HG02943 (cell line): ENCODE measurements at regions not wholly inside any gene's neighbourhood (a gene's known extent, or its start where the extent isn't known, plus 50 kb on each side); places are given as distances from the start of the nearest gene placed in this dataset.

Experiments
- ATAC-seq: cut with Tn5 transposase; IDR thresholded peaks from one replicate; pipeline ENCODE4 v1.9.1; 2021; ENCODE audit warnings: mild to moderate bottlenecking, low read depth, moderate library complexity; ENCODE audit not compliant: unreplicated experiment

- no peak for ATAC-seq
Measured at GRCh38 chr20:39129523-39129922, 167.4 kb downstream of the DHX35 start.

DNA sequence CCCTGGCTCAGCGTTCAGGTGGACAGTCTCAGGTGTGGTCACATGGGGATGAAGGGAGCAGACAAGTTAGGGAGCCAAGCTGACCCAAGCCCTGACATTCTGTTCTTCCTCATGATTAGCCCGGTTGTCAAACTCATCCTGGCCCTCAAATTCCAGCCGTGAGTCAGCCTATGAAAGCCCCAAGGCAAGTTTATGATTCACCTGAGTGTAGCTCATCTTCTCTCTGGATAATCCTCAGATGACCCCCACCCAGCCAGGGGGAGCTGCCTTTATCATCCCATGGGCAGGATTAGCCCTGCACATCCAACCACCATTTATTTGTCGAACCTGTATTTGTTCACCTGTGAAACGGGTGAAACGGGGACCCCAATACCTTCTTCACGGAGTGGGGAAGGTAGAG, 161.9 kb downstream of the DHX35 start:
- no peak for ATAC-seq

- no peak for ATAC-seq
Measured at GRCh38 chr20:39123185-39123557, 161.0 kb downstream of the DHX35 start.

DNA sequence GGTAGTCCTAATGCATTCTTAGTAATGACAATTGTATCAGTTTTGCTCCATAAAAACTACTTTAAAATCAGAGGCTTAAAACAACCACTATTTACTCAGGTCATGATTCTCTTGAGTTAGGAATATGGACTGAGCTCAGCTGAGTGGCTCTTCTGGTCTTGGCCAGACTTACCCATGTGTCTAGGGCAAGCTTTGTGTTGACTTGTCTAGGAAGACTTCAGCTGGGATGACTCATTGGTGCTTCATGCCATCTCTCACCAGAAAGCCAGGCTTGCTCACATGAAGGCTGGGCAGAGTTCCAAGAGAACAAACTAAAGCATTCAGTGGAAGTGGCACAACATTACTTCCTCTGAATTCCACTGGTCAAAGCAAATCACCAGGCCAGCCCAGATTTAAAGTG, 155.3 kb downstream of the DHX35 start:
- no peak for ATAC-seq

GRCh38 chr20:39116020-39116419, 153.9 kb downstream of the DHX35 start:
- no peak for ATAC-seq

- no peak for ATAC-seq
Measured at GRCh38 chr20:39112178-39112743, 150.1 kb downstream of the DHX35 start.

GRCh38 chr20:39111359-39112177, 149.4 kb downstream of the DHX35 start:
- no peak for ATAC-seq

DNA sequence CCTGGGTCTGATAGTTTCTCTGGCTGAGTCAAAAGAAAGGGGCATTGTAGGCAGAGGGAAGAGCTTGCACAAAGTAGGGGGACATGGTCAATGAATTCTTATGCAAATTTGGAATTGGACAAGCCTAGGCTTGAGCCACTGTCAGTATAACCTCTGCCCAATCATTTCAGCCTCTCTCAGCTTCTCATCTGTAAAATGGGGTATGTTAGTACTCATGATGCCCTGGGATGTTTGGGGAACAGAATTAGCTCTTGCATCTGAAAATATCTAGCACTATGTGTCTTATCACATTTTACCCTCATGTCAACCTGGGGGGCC, 148.6 kb downstream of the DHX35 start:
- no peak for ATAC-seq

DNA sequence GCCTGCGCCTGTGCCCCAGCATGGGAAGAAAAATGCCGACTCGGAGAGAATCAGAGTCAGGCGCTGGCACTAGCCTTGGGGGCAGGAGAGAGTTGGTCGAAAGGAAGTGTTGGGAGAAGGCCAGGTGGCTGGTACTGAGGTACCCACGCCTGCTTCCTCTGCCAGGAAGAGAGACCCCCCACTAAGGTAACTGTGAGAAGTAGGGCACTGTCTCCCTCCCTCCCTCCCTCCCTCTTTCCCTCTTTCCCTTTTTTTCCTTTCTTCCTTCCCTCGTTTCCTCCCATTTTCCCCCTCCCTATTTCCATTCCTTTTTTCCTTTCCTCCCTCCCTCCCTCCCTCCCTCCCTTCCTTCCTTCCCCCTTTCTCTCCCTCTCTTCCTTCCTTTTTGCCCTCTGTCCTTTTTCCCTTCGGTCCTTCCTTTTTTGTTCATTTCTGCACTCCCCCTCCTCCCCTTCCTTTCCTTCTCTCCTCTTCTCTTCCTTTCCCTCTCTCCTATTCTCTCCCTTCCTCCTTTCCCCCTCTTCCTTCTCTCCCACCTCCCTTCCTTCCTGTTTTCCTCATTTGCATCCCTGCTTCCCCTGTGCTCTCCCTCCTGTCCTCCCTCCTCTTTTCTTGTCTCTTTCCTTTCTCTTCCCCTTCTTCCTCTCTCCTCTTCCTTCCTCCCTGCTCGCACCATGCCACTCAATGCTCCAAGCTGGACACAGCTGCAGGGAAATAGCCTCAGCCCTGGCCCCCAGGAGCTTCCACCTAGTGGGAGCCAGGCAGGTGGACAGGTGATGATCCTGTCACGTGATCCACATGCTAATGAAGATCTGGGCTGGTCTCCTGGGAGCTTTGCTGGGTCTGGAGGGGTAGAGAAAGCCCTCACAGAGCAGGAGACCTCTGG, 148.0 kb downstream of the DHX35 start:
- no peak for ATAC-seq

- ATAC-seq, result no peak
Measured at GRCh38 chr20:39108746-39109145, 146.6 kb downstream of the DHX35 start.

DNA sequence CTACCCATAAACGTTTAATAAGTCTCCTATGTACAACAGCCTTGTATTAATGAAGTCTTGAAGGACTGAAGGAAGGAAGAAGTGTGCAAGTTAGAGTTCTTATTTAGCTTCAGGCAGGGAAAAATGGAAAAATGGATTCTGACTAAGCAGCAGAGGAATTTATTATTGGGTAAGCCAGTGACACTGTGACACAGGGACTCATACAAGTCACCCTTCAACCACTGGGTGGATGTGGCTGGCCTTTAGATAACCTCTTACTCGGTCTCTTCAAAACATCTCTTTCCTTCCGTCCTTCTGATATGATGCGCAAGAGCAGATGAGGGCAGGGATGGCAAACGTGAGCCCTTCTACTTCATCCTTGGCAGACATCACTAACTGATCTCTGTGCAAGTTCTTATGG, 145.6 kb downstream of the DHX35 start:
- no peak for ATAC-seq

DNA sequence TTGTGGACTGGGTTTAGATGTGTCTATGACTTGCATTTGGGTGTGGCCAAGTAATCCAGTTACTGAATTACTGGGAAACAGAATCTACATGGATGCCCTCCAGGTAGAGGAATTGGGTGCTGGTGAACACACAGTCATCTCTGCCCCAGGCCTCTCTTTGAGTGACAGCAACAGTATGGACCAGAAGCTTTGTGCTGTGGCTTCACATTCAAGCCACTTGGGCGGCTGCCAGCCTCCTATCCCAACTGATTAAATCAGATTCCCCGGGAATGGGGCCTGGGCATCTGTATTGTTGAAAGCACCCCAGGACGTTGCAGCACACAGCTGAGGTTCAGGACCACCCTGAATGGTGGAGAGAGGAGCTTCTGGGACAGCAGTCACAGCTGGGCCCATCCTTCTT, 144.6 kb downstream of the DHX35 start:
- ATAC-seq, result no peak

- no peak for ATAC-seq
Measured at GRCh38 chr20:39105551-39105950, 143.4 kb downstream of the DHX35 start.

- ATAC-seq, result no peak
Measured at GRCh38 chr20:39103732-39104131, 141.6 kb downstream of the DHX35 start.

- no peak for ATAC-seq
Measured at GRCh38 chr20:39103305-39103704, 141.2 kb downstream of the DHX35 start.

- no peak for ATAC-seq
Measured at GRCh38 chr20:39101895-39102294, 139.8 kb downstream of the DHX35 start.

DNA sequence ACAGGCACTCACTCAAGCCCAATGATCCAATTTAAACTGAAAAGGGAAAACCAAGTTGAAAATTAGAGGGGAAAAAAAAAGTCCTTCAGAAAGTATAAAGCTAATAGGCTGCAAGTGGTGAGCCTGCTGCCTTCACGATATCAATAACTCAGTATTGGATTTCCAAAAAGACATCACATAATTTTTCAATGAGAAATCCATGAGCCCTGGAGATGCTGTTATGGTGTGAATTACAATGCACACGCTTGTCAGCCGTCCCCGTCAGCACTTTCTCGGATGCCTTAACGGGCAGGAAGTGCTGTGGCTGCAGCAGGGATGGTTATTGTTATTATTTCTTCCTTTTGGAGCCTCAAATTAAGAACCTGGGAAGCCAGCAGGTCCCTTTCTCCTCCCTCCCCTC, 138.5 kb downstream of the DHX35 start:
- no peak for ATAC-seq

DNA sequence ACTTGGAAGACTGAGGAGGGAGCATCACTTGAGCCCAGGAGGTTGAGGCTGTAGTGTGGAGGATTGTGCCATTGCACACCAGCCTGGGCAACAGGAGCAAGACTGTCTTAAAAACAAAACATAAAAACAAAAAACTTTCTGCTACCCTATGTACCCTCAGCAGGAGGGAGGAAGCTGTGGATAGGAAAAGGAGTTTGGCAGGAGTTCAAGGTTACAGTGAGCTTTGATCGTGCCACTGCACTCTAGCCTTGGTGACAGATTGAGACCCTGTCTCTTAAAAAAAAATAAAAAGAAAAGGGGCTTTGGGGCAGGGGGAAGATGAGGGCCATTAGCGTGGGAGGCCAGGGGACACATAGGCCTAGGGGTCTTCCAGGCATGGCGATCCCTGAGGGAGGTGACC, 135.7 kb downstream of the DHX35 start:
- no peak for ATAC-seq

GRCh38 chr20:39095870-39096269, 133.7 kb downstream of the DHX35 start:
- no peak for ATAC-seq

GRCh38 chr20:39094391-39094790, 132.2 kb downstream of the DHX35 start:
- no peak for ATAC-seq

- ATAC-seq, result no peak
Measured at GRCh38 chr20:39092733-39093410, 130.7 kb downstream of the DHX35 start.
